Esophagus squamous epithelium (tissue), 5 donors: ENCODE measurements at regions not wholly inside any gene's neighbourhood (a gene's known extent, or its start where the extent isn't known, plus 50 kb on each side); places are given as distances from the start of the nearest gene placed in this dataset.

Source experiments
- DNase-seq: peaks from one replicate; lab custom pipeline; 2025; lab: John Stamatoyannopoulos, UW
- H3K27ac ChIP-seq, 4 donors: fragments of 200-600 bp; sonication (generic); one replicate each; pipeline ENCODE4 v1.5.1; 2016 to 2019; ENCODE audit warnings: mild to moderate bottlenecking in 1 of 4
- H3K27me3 ChIP-seq, 4 donors: fragments of 200-600 bp; sonication (generic); 1 replicate in 3 of 4; 2 replicates in 1 of 4; pipeline versions ENCODE4 v1.5.1 to v1.6.0; 2017 to 2021; ENCODE audit warnings: antibody characterized with exemption in 1 of 4
- H3K36me3 ChIP-seq, 3 donors: fragments of 200-600 bp; sonication (generic); one replicate each; pipeline ENCODE4 v1.5.1; 2016 to 2019
- H3K4me1 ChIP-seq, 3 donors: fragments of 200-600 bp; sonication (generic); one replicate each; pipeline ENCODE4 v1.5.1; 2017 to 2019
- H3K4me3 ChIP-seq, 4 donors: fragments of 200-600 bp; sonication (generic); 1 replicate in 3 of 4; 2 replicates in 1 of 4; pipeline ENCODE4 v1.5.1; 2016 to 2019; ENCODE audit warnings: mild to moderate bottlenecking in 2 of 4, moderate library complexity in 1 of 4
- H3K9me3 ChIP-seq, 3 donors: fragments of 200-600 bp; sonication (generic); one replicate each; pipeline ENCODE4 v1.5.1; 2016 to 2019
- POLR2A ChIP-seq, 4 donors: fragments of 450-650 bp; IDR thresholded peaks; one replicate each; pipeline ENCODE4 v1.6.1; 2017; ENCODE audit warnings: antibody characterized with exemption in 4 of 4, mild to moderate bottlenecking in 4 of 4, moderate library complexity in 3 of 4
- WGBS, 2 donors: methylation state at CpG; one replicate each; pipeline ENCODE4 v1.1.5; 2018; 5-methylcytosine and 5-hydroxymethylcytosine counted together
- intact Hi-C: fragments of 100-400 bp; cut with DNase I; formaldehyde crosslinking; loops from one replicate; pipeline ENCODE4 v1.15.0; 2022
- TF ChIP-seq, protein P1 (sequence below), 6 experiments: fragments of 450-650 bp in 4 of 6; fragments of 200-600 bp in 2 of 6; sonication (generic) in 2 of 6; IDR thresholded peaks; one replicate each; pipeline ENCODE4 v1.5.1; 2016 to 2019; ENCODE audit warnings: antibody characterized with exemption in 6 of 6, mild to moderate bottlenecking in 4 of 6, moderate library complexity in 4 of 6
- donor health status: DM: yes; HTN: yes; CAD: no.

DNA sequence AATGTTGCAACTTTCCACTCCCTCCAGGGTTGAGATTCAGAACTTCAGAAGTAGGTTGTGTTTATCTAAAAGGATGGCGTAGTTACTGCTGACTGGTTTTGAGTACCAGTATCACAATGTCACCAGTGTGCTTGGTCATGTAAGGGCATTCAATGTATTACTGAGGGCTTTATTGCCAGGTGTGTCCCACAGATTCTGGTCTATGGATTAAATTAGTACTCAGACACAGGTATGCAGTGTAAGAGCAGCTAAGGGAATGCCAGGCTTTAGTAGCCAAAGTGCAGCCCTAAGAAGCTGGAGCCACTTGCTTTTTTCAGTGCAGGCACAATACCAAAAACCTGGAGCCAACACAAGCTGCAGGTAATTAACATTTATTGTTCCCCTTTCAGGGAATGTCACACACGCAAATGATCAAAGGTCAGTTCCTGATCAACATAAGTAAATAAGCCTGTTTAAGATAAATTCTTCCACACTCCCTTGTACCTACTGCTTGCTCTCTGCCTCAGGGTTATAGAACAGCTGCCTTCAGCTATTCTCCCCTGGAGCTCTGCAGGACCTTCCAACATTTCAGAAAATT lies 130.1 kb upstream of the ZNF91 start:
- no peak overlapping the region for H3K27ac ChIP-seq
- no peaks in the 10 kb centered on the region for H3K27me3 ChIP-seq
- intact Hi-C loops, result no loop called here
- TF ChIP-seq, protein P1, sequence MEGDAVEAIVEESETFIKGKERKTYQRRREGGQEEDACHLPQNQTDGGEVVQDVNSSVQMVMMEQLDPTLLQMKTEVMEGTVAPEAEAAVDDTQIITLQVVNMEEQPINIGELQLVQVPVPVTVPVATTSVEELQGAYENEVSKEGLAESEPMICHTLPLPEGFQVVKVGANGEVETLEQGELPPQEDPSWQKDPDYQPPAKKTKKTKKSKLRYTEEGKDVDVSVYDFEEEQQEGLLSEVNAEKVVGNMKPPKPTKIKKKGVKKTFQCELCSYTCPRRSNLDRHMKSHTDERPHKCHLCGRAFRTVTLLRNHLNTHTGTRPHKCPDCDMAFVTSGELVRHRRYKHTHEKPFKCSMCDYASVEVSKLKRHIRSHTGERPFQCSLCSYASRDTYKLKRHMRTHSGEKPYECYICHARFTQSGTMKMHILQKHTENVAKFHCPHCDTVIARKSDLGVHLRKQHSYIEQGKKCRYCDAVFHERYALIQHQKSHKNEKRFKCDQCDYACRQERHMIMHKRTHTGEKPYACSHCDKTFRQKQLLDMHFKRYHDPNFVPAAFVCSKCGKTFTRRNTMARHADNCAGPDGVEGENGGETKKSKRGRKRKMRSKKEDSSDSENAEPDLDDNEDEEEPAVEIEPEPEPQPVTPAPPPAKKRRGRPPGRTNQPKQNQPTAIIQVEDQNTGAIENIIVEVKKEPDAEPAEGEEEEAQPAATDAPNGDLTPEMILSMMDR (IDR thresholded peaks at IDR 0.05), result no peak
- no peak for TF ChIP-seq POLR2A (IDR thresholded peaks at IDR 0.05)
- 69 to 71% methylated on average over 2 of the region's 2 CpGs for WGBS, 2 donors
- no peaks in the 10 kb centered on the region for H3K36me3 ChIP-seq
- no peak overlapping the region for H3K4me3 ChIP-seq
- no peak for DNase-seq
- H3K4me1 ChIP-seq, result no peaks in the 10 kb centered on the region
- H3K9me3 ChIP-seq, result peaks cover 0 to 5% (median 0%) of the 10 kb centered on the region in 3 donors

DNA sequence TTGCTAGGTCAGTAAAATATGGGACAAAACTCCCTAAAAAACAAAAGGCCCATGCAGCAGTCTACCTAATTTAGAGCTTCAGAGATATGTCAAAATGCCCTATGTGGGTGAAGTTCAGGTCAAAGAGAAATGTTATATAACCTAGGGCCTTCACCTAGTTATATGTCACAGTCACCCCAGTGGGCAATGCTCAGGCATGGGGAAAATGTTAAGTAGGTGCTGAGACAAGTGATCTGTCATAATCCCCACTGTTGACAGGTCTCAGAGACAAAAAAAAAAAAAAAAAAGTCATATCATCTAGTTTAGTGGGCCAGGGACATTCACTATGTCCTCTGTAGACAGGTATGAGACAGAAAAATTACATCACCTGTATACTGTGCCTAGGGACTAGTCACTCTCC lies 128.6 kb upstream of the ZNF91 start:
- Histone ChIP-seq H3K27ac (no peak overlapping the region), H3K9me3 (peaks cover 0 to 4% (median 0%) of the 10 kb centered on the region in 3 donors), H3K27me3 (no peaks in the 10 kb centered on the region), H3K4me1 (no peaks in the 10 kb centered on the region), H3K36me3 (no peaks in the 10 kb centered on the region), H3K4me3 (no peak overlapping the region)
- no peak for TF ChIP-seq POLR2A (IDR thresholded peaks at IDR 0.05)
- TF ChIP-seq, protein P1 (IDR thresholded peaks at IDR 0.05), result no peak
- DNase-seq, result no peak
- intact Hi-C loops, result no loop called here

DNA sequence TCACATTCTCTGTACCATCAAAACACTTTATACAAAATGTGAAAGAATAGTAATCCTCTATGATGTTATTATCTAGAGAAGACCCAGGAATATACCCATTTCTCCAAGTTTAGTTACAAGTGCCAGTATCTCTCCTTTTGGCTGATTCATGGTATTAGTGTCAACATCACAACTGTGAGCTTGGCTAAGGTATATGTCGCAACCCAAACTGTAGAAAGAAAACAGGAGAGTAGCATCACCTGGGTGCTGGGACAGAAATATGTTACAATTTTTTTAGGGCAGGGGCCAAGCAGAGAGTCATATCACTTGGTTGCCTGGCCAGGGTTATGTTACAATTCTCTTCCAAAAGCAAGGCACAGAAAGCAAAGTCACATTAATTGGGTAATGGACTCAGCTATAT lies 127.2 kb upstream of the ZNF91 start:
- Histone ChIP-seq H3K4me1 (no peaks in the 10 kb centered on the region), H3K36me3 (no peaks in the 10 kb centered on the region), H3K4me3 (no peak overlapping the region), H3K27ac (no peak overlapping the region), H3K27me3 (no peaks in the 10 kb centered on the region), H3K9me3 (no peaks in the 10 kb centered on the region)
- TF ChIP-seq, protein P1 (IDR thresholded peaks at IDR 0.05), result no peak
- no peak for TF ChIP-seq POLR2A (IDR thresholded peaks at IDR 0.05)
- DNase-seq, result no peak
- intact Hi-C loops, result no loop called here
- WGBS, 2 donors, result 71 to 73% methylated on average over 1 of the region's 1 CpG

DNA sequence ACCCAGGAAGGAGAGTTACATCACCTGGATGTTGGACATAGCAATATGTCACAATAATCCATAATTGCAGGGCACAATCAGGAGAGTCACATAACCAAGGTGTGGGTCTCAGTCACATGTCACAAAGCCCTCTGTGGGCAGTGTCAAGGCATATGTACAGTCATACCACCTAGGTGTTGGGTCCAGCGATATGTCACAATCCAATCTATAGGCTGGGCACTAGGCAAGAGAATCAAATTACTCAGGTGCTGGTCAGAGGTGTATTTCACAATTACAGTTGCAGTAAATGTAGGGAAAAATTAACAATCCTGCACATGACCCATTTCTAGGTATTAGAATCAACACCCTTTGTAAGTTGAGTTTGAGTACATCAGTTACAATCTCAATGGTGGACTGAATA lies 126.2 kb upstream of the ZNF91 start:
- intact Hi-C loops, result no loop called here
- H3K9me3 ChIP-seq, result no peaks in the 10 kb centered on the region
- H3K36me3 ChIP-seq, result no peaks in the 10 kb centered on the region
- no peak overlapping the region for H3K4me3 ChIP-seq
- no peaks in the 10 kb centered on the region for H3K4me1 ChIP-seq
- no peak for DNase-seq
- 83 to 91% methylated on average over 1 of the region's 1 CpG for WGBS, 2 donors
- no peak for TF ChIP-seq POLR2A (IDR thresholded peaks at IDR 0.05)
- TF ChIP-seq, protein P1 (IDR thresholded peaks at IDR 0.05), result no peak
- H3K27ac ChIP-seq, result no peak overlapping the region
- H3K27me3 ChIP-seq, result no peaks in the 10 kb centered on the region

DNA sequence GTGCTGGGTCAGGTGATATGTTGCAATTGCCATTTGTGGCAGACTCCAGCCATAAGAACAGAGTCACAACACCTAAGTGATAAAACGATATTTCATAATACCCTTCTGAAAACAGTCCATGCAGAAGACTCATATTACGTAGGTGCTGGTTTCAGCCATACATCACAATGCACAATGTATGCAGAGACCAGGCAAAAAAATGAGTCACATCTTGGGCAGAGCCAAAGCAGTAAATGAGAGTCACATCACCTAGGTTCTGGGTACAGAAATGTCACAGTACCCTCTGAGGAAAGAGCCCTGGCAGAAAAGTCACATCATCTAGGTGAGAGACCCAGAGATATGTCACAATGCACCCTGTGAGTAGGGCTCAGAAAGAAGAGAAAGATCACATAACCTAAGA lies 125.2 kb upstream of the ZNF91 start:
- WGBS, 2 donors, result 75 to 81% methylated on average over 2 of the region's 2 CpGs
- intact Hi-C loops, result no loop called here
- Histone ChIP-seq H3K9me3 (no peaks in the 10 kb centered on the region), H3K36me3 (no peaks in the 10 kb centered on the region), H3K4me3 (no peak overlapping the region), H3K4me1 (no peaks in the 10 kb centered on the region), H3K27ac (no peak overlapping the region), H3K27me3 (no peaks in the 10 kb centered on the region)
- no peak for DNase-seq
- TF ChIP-seq, protein P1 (IDR thresholded peaks at IDR 0.05), result no peak
- no peak for TF ChIP-seq POLR2A (IDR thresholded peaks at IDR 0.05)
